Sigmoid colon (tissue), 4 donors: ENCODE measurements at regions not wholly inside any gene's neighbourhood (a gene's known extent, or its start where the extent isn't known, plus 50 kb on each side); places are given as distances from the start of the nearest gene placed in this dataset.

ENCODE experiments used
- EP300 ChIP-seq, 4 donors: sonication (generic); formaldehyde crosslinking; IDR thresholded peaks; one replicate each; pipeline ENCODE4 v1.6.1; 2017; ENCODE audit warnings: antibody characterized with exemption in 4 of 4
- TF ChIP-seq, protein P1 (sequence below), 4 experiments: fragments of 450-650 bp in 3 of 4; fragments of 200-600 bp in 1 of 4; IDR thresholded peaks; one replicate each; pipeline ENCODE4 v1.5.1; 2016 to 2019; ENCODE audit warnings: antibody characterized with exemption in 4 of 4, mild to moderate bottlenecking in 3 of 4, moderate library complexity in 2 of 4

DNA sequence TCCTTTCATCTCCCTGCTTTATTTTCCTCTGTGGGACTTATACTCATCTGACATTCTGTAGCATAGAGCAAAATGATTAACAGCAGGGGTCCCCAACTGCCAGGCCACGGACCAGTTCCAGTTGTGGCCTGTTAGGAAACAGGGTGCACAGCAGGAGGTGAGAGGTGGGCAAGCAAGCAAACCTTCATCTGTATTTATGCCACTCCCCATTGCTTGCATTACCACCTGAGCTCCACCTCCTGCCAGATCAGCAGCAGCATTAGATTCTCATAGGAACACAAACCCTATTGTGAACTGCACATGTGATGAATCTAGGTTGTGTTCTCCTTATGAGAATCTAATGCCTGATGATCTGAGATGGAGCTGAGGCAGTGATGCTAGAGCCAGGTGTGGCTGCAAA is 130.5 kb upstream of the SLC24A3 start:
- no peak for TF ChIP-seq EP300 (IDR thresholded peaks at IDR 0.05)
- TF ChIP-seq, protein P1, sequence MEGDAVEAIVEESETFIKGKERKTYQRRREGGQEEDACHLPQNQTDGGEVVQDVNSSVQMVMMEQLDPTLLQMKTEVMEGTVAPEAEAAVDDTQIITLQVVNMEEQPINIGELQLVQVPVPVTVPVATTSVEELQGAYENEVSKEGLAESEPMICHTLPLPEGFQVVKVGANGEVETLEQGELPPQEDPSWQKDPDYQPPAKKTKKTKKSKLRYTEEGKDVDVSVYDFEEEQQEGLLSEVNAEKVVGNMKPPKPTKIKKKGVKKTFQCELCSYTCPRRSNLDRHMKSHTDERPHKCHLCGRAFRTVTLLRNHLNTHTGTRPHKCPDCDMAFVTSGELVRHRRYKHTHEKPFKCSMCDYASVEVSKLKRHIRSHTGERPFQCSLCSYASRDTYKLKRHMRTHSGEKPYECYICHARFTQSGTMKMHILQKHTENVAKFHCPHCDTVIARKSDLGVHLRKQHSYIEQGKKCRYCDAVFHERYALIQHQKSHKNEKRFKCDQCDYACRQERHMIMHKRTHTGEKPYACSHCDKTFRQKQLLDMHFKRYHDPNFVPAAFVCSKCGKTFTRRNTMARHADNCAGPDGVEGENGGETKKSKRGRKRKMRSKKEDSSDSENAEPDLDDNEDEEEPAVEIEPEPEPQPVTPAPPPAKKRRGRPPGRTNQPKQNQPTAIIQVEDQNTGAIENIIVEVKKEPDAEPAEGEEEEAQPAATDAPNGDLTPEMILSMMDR (IDR thresholded peaks at IDR 0.05), result no peak
